Body of pancreas (tissue), 4 donors: ENCODE measurements at regions not wholly inside any gene's neighbourhood (a gene's known extent, or its start where the extent isn't known, plus 50 kb on each side); places are given as distances from the start of the nearest gene placed in this dataset.

Experiments used
- CTCF ChIP-seq, 7 experiments: fragments of 450-650 bp in 4 of 7; fragments of 200-600 bp in 3 of 7; sonication (generic) in 3 of 7; IDR thresholded peaks; one replicate each; pipeline ENCODE4 v1.5.1; 2016 to 2019; ENCODE audit warnings: antibody characterized with exemption in 7 of 7
- POLR2A ChIP-seq, 3 donors: fragments of 450-650 bp; IDR thresholded peaks; one replicate each; pipeline ENCODE4 v1.6.1; 2016; ENCODE audit warnings: antibody characterized with exemption in 3 of 3, mild to moderate bottlenecking in 2 of 3

GRCh38 chr22:47442821-47443220, 680.4 kb downstream of the TBC1D22A start:
- no peak for TF ChIP-seq CTCF (IDR thresholded peaks at IDR 0.05)
- TF ChIP-seq POLR2A (IDR thresholded peaks at IDR 0.05), result no peak
